KMS-11 (cell line): ENCODE measurements at regions not wholly inside any gene's neighbourhood (a gene's known extent, or its start where the extent isn't known, plus 50 kb on each side); places are given as distances from the start of the nearest gene placed in this dataset.

Experiments used
- H2AFZ ChIP-seq: fragments of 200-600 bp; sonication (generic); 2 replicates; pipeline ENCODE4 v1.6.1; 2016; ENCODE audit warnings: antibody characterized with exemption, mixed run types, low read depth
- H3K27ac ChIP-seq: fragments of 200-600 bp; sonication (generic); 2 replicates; pipeline ENCODE4 v1.6.1; 2016; ENCODE audit warnings: mild to moderate bottlenecking, mixed run types
- H3K27me3 ChIP-seq: fragments of 200-600 bp; sonication (generic); 2 replicates; pipeline ENCODE4 v1.6.1; 2017; ENCODE audit warnings: mild to moderate bottlenecking, low read depth, mixed run types, moderate library complexity; ENCODE audit not compliant: insufficient read depth
- H3K36me3 ChIP-seq: fragments of 200-600 bp; sonication (generic); 2 replicates; pipeline ENCODE4 v1.6.1; 2017; ENCODE audit warnings: mild to moderate bottlenecking, mixed run types; ENCODE audit not compliant: insufficient read depth
- H3K4me1 ChIP-seq: fragments of 200-600 bp; sonication (generic); 2 replicates; pipeline ENCODE4 v1.6.1; 2016; ENCODE audit warnings: mild to moderate bottlenecking, low read depth, mixed run types; ENCODE audit not compliant: poor library complexity, severe bottlenecking
- H3K4me2 ChIP-seq: fragments of 200-600 bp; sonication (generic); 2 replicates; pipeline ENCODE4 v1.7.0; 2016; ENCODE audit warnings: mild to moderate bottlenecking, mixed run types
- H3K4me3 ChIP-seq: fragments of 200-600 bp; sonication (generic); IDR thresholded peaks from 2 replicates; pipeline ENCODE4 v1.6.1; 2017; ENCODE audit warnings: low read depth, low read length, mixed read lengths; ENCODE audit not compliant: insufficient read depth
- H3K79me2 ChIP-seq: fragments of 200-600 bp; sonication (generic); 2 replicates; pipeline ENCODE4 v1.6.1; 2016; ENCODE audit warnings: low read depth, mixed run types; ENCODE audit not compliant: insufficient read depth
- H3K9ac ChIP-seq: fragments of 200-600 bp; sonication (generic); 2 replicates; pipeline ENCODE4 v1.6.1; 2016; ENCODE audit warnings: mild to moderate bottlenecking, mixed run types
- H4K20me1 ChIP-seq: fragments of 200-600 bp; sonication (generic); 2 replicates; pipeline ENCODE4 v1.6.1; 2016; ENCODE audit warnings: mild to moderate bottlenecking, mixed run types; ENCODE audit not compliant: insufficient read depth
- TF ChIP-seq, protein P1 (sequence below): fragments of 200-600 bp; sonication (generic); conservative IDR thresholded peaks from 2 replicates; pipeline ENCODE4 v1.6.1; 2017; ENCODE audit warnings: low read depth, mild to moderate bottlenecking, antibody characterized with exemption, low read length, moderate library complexity, mixed read lengths

DNA sequence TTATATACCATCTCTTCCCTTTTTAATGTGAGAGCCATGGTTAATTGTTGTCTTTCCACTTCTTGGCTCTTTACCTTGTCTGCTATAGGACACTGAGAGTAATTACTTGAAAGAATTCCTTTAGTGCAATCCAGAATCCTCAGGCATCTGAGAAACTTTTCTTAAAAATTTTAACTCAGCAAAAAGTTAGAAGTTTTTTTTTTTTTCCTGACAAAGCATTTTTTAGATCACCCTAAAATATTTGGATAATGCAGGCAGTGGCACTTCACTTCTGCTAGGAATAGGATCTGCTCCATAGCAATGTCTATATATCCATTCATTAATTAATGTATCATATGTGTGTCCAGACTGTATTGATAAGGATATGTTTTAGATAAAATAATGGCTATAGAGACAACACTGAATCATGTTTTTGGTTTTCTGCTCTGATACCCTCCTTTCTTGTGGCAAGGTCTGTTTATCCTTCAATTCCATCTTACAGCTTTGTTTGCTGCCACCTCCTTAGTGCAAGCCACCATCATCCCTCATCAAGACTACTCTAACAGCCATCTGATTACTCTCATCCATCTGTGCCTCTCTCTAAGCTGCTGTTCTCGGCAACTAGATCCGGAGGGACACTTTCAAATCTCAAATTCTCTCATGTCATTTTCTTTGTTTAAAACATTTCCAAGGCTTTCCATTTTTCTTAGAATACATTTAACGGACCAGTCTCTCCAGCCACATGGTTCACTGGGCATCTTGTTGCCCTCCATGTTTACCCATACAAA lies 563.5 kb downstream of the EDEM1 start:
- Histone ChIP-seq H3K9ac (no peak overlapping the region), H3K4me1 (no peaks in the 10 kb centered on the region), H4K20me1 (no peaks in the 10 kb centered on the region), H2AFZ (no peak overlapping the region), H3K4me2 (no peak overlapping the region), H3K27me3 (no peaks in the 10 kb centered on the region), H3K27ac (no peak overlapping the region), H3K36me3 (no peaks in the 10 kb centered on the region), H3K79me2 (no peaks in the 10 kb centered on the region), H3K4me3 (no peak overlapping the region)
- TF ChIP-seq, protein P1, sequence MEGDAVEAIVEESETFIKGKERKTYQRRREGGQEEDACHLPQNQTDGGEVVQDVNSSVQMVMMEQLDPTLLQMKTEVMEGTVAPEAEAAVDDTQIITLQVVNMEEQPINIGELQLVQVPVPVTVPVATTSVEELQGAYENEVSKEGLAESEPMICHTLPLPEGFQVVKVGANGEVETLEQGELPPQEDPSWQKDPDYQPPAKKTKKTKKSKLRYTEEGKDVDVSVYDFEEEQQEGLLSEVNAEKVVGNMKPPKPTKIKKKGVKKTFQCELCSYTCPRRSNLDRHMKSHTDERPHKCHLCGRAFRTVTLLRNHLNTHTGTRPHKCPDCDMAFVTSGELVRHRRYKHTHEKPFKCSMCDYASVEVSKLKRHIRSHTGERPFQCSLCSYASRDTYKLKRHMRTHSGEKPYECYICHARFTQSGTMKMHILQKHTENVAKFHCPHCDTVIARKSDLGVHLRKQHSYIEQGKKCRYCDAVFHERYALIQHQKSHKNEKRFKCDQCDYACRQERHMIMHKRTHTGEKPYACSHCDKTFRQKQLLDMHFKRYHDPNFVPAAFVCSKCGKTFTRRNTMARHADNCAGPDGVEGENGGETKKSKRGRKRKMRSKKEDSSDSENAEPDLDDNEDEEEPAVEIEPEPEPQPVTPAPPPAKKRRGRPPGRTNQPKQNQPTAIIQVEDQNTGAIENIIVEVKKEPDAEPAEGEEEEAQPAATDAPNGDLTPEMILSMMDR, result no peak

DNA sequence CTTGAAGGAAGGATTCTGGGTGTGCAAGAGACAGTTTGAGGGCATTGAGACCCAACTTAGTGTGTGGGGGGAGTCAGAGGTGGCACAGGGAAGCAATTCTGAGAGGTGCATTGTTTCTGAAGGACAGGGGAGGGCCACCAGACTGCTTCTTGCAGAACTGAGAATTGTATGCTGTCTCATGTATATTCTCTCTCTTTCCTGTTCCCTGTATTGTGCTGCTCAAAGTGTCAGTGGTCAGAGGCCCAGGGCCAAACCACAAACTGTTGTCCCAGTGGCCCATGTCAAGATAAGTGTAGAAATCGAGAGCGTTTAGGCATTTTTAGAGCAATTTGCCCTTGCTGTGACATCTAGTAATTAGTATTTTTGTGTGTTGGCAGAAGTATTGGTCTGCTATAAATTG lies 567.1 kb downstream of the EDEM1 start:
- TF ChIP-seq, protein P1, result no peak
- H2AFZ ChIP-seq, result no peak overlapping the region
- H3K4me2 ChIP-seq, result no peak overlapping the region
- no peaks in the 10 kb centered on the region for H3K36me3 ChIP-seq
- H3K4me3 ChIP-seq, result no peak overlapping the region
- no peak overlapping the region for H3K27ac ChIP-seq
- H3K27me3 ChIP-seq, result no peaks in the 10 kb centered on the region
- H3K79me2 ChIP-seq, result no peaks in the 10 kb centered on the region
- H3K9ac ChIP-seq, result no peak overlapping the region
- H3K4me1 ChIP-seq, result no peaks in the 10 kb centered on the region
- H4K20me1 ChIP-seq, result no peaks in the 10 kb centered on the region

DNA sequence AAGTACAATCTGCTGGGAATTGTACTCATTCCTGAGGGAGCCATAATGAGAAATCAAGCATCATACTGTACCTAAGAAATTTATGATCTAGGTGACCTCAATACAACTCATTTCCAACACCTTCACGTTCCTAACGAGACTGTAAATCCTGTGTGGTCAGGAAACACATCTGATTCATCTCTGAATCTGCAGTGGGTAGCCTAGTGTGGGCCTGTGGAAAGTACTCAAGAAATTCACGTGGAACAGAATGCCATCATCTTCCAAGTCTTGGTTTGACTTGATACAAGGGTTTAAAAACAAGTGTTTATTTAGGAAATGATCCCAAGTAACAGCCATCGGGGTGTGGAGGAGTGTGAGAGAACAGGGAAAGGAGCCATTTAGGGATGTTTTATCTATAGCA lies 568.9 kb downstream of the EDEM1 start:
- no peaks in the 10 kb centered on the region for H4K20me1 ChIP-seq
- H3K4me1 ChIP-seq, result no peaks in the 10 kb centered on the region
- no peak overlapping the region for H3K27ac ChIP-seq
- H3K4me2 ChIP-seq, result no peak overlapping the region
- H3K36me3 ChIP-seq, result no peaks in the 10 kb centered on the region
- H3K9ac ChIP-seq, result no peak overlapping the region
- H3K4me3 ChIP-seq, result no peak overlapping the region
- H2AFZ ChIP-seq, result no peak overlapping the region
- no peaks in the 10 kb centered on the region for H3K79me2 ChIP-seq
- no peaks in the 10 kb centered on the region for H3K27me3 ChIP-seq
- TF ChIP-seq, protein P1, result no peak

DNA sequence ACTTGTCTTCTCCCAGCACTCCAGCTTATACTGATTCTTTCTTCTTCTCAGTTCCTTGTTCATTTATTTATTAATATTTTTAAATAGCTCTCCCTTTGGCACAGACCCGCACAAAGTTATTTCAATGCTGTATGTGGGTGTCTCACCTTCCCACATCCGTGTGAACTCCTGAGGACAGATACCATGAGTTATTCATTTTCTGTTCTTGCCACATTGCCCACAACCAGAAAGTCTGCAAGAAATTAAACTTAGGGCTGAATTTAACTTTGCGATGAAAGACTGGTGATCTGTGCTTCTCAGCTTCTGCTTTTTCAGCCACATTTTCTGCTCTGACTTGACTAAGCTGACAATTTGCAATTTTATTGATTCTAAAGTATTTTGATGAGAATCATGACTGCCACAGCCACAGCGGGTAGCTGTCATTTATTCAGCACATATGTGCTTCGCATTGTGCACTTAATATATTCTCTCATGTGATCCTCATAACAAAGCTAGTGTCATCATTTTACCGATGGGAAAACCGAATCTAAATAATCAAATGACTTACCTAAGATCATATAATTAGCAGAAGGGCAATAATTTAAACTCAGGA lies 569.8 kb downstream of the EDEM1 start:
- H3K79me2 ChIP-seq, result no peaks in the 10 kb centered on the region
- H3K4me3 ChIP-seq, result no peak overlapping the region
- TF ChIP-seq, protein P1, result no peak
- no peaks in the 10 kb centered on the region for H3K36me3 ChIP-seq
- no peaks in the 10 kb centered on the region for H4K20me1 ChIP-seq
- no peaks in the 10 kb centered on the region for H3K4me1 ChIP-seq
- H3K9ac ChIP-seq, result no peak overlapping the region
- no peak overlapping the region for H2AFZ ChIP-seq
- no peak overlapping the region for H3K4me2 ChIP-seq
- no peak overlapping the region for H3K27ac ChIP-seq
- no peaks in the 10 kb centered on the region for H3K27me3 ChIP-seq
